HG02623 (cell line): ENCODE measurements at regions not wholly inside any gene's neighbourhood (a gene's known extent, or its start where the extent isn't known, plus 50 kb on each side); places are given as distances from the start of the nearest gene placed in this dataset.
A peak's percentile ranks its signal among the peaks of the same experiment; 100 is the strongest.

ENCODE experiments used
- ATAC-seq: cut with Tn5 transposase; IDR thresholded peaks from one replicate; pipeline ENCODE4 v1.9.1; 2021; ENCODE audit warnings: moderate library complexity; ENCODE audit not compliant: unreplicated experiment

DNA sequence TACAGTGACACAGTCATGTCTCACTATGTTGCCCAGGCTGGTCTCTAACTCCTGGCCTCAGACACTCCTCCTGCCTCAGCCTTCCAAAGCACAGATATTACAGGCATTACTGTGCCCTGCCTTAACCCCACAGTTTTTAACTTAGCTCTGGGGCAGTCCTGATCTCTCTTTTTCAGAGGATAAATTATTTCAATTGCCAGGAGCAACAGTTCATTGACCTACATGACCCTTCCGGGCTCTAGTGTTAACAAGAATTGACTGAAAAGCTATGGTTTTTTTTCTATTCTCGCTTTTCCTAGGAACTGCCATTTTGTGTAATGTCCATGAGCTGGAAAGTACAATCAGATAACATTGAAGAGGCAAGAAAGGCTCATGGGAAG lies 92.8 kb downstream of the HNRNPLL start:
- ATAC-seq = no peak

DNA sequence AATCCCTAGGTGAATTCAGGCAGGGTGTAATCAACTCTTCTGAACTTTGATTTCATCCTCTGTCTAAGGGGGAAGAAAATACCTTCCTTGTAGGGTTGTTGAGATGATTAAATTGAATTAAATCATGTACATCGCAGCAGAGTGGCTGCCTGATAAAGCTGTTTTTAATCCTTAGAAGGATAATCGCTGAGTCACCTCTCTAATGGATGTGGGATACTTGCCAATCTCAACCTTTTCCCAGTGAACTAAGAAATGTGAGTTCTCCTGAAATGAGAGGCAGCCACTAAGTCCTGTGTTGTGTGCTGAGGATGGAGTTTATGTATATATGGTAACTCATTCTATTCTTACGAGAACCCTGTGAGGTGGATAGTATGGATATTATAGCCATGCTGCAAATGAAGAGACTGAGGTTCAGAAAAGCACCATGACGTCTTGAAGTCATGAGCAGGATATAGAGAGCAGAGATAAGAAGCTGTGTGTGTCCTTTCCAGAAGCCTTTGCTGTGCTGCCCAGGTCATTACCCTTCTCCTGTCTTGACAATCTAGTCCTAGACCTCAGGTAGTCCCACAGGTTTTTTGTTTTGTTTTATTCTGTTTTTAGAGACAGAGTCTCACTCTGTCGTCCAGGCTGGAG lies 93.3 kb downstream of the HNRNPLL start:
- ATAC-seq = no peak

DNA sequence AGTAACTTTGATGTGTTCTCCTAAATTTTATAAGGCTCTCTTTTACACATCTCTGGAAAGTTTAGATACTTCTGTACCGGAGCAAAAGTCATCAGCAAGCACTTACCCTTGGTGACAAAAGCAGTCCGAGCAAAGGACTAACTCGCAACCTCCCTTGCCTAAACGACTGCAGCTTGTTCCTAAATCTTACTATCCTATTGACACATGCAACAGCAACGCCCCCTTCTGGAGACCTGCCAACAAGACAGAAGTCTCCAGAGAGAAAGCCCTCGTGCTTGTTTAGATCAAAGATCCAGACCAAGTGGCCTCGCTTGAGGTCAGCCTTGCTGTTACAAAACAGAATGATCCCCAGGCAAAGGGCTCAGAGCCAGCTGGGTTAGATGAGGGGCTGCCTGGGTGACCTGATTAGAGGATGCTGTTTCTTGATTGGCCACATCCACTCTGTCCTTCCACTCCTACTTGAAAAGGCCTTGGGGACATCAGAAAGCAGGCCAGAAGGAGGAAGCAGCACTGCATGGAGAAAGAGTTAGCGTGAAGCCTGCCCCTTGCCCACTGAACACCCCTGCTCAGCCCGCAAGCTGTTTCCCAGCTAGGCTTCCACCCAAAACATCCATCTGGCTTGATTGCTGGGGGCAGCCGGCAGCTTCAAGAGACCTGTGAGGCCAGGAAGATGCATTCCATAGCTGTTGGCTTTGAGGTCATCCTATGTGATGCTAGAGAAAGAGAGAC lies 94.3 kb downstream of the HNRNPLL start:
- no peak for ATAC-seq

DNA sequence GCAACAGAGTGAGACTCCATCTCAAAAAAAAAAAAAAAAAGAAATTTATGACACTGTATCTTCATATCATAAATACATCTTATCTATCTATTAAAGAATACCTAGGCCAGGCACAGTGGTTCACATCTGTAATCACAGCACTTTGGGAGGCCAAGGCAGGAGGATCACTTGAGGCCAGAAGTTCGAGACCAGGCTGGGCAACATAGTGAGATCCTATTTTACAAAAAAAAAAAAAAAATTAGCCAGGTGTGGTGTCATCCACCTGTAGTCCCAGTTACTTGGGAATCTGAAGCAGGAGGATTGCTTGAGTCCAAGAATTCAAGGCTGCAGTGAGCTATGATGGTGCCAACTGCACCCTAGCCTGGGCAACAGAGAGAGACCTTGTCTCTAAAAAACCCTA lies 95.0 kb downstream of the HNRNPLL start:
- no peak for ATAC-seq

DNA sequence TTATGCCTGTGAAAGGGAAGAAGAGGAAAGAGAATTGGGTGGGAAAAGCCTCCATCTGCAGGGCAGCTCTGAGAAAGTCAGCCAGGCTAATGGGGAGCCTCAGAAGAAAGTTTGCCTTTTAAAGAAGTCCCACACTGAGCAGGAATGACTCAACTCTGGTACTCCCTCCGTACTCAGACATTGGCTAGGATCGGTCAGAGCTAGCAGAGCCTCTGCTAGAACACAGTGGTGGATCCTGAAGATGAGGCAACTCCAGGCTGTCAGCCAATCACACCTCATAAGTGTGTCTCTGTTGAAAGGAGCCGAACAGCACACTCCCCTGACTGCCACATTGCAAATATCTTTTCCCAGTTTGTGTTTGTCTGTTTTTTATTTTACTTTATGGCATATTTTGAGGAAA lies 96.9 kb downstream of the HNRNPLL start:
- ATAC-seq = no peak

DNA sequence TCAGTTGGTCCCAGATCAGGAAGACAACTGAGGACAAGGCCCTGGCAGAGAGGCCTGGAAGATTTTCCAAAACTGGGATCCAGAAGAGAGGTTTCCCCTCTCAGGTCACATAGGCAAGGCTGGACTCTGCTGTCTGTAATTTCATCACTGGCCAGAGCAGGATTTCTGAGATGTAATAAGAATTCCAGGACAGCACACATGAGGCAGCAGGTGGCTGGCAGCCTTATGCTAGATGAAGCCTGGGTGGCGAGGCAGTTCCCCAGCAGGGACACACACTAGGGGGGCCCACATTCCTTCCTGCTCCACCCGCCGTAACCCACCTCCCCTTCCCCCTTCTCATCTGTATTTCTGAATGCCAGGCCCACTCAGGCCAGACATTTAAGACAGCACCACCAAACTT lies 98.6 kb downstream of the HNRNPLL start:
- ATAC-seq = no peak

DNA sequence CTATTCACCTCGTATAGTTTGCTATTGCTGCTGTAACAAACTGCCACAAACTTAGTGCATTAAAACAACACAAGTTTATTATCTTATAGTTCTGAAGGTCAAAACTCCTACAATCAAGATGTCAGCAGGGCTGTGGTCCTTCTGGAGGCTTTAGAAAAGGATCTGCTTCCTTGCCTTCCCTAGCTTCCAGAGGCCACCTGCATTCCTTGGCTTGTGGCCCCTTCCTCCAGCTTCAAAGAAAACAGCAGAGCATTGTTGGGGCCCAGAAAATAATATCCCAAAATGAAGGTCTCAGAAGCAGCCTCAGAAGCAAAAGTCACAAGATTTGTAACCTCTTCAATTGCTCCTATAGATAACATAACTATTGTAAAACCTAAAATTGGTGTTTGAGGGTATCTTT lies 100.6 kb downstream of the HNRNPLL start:
- ATAC-seq = no peak

DNA sequence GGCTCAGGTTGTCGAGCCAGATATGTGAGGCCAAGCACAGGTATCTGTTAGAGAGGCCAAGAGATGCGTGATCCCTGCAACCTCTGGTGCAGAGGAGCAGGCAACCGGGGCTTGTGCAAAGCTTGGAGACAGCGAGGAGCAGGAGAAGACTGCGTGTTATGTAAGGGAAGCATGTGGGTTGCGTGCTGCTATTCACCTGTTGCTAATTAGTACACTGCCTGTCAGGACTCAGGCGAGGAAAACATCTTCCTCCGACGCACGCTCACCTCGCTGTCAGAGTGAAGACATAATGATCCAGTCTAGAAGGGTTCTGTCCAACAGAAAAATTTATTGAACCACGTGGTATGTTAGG lies 102.5 kb downstream of the HNRNPLL start:
- ATAC-seq = no peak

DNA sequence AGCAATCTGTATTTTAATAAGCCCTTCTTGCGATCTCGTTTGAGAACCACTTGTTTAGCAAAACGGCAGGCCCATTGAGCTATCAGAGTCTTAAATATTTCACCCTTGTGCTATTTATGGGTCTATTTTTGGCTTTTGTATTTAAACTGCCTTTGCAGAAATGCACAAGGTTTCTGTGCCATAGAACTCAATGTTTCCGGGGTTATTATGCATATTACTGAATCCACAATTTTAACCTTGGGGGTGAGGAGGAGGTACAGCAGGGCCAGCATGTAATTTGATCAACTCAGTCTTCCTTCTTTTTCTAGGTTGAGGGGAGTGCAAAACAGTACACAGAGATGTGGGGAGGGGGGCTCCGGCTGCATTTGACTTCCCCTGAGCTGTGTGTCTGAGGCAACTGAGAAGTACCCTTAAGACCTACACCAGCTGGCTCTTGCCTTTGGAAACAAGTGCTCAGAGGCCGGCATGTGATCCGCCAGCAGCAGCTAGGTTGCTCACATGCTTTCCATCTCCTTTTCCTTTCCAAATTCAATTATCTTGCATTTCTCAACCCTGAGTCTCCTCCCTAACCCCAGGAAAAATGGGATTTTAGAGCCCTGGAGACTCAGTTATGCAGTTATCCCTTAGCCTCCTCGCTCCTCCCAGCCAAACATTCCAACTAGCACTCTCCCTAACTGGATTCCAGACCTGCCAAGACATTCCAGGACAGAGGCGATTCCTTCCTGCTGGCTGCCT lies 103.0 kb downstream of the HNRNPLL start:
- ATAC-seq = no peak

DNA sequence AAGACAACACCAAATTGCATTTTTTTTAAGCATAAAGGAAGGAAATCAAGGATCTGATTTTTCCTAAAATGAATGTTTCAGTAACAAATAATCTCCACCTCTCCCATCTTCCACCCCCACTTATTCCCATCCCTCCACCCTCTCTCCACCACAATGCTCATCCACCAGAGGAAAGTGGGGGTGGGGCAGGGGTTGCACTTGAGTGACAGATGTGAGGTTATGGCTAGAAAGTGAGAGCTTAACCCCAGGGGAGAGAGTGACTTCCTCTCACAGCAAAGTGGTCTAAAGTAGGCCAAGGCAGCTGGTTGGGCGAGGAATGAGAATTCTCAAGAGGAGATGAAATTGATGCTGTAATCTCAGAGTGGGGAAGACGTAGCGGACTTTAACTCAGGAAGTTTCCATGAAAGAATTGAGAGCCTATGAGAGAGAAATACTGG lies 104.7 kb downstream of the HNRNPLL start:
- no peak for ATAC-seq

DNA sequence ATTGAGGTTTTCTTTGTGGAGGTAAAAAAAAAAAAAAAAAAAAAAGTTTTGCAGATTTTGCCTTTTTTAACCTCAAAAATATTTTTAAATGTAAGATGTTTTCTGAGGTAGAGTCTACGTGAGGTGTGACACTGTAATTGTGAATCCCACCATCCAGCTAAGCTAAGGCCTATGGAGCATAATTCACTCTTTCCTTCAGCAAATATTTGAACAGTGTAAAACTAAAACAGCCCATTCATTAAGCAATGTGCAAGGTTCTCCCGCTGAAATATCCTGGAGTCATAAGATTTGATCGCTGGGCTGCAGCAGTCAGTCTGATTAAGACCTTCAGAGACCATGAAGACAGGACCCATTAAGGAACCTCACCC lies 105.1 kb downstream of the HNRNPLL start:
- no peak for ATAC-seq

DNA sequence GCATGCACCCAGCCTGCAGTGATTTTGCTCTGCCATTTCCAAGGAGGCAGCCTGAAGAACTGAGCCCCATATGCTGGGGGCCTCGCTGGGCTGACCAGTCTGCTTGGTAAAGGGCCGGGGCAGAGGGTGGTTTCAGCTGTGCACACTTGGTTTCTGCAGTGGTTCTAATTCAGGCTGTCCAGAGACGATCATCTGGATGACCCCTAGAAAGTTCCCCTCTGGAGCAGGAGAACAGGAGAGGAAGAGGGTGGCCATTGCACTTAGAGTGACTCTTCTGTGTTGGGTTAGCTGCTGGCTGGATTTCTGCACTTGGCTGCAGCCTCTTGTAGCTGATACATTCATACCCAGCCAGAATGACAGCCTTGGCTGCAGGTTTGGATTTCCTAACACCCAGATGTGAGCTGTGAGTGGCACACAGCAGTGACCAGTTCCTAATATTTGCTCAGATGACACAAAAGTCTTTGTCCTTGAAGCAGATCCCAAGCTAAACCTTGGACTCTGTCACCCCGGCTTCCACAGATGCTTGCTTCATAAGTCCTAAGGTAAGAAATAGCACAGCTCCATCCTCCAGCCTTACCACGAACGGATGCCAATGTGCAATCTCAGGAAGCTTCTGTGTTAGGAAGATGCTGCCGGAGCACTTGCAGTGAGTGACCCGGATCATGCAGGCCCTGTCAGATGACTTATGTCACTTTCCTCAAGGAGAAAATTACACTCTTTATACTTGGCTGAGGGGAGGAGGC lies 105.6 kb downstream of the HNRNPLL start:
- ATAC-seq = no peak

DNA sequence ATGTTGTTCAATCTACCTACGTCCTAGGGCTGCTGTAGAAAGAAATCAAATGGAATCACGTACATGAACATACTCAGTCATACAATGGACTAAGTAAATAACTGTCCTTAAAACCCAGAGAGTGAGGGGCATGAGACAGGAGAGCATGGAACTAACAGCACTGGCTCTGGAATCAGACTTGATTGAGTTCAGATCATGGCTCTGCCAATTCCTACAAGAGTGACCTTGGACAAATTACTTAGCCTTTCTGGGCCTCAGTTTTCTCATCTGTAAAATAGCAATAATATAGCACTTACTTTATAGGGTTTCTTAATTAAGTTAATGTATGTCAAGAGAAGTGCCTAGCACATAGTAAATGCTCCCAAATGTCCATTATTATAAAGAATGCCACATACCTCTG lies 106.8 kb downstream of the HNRNPLL start:
- no peak for ATAC-seq

DNA sequence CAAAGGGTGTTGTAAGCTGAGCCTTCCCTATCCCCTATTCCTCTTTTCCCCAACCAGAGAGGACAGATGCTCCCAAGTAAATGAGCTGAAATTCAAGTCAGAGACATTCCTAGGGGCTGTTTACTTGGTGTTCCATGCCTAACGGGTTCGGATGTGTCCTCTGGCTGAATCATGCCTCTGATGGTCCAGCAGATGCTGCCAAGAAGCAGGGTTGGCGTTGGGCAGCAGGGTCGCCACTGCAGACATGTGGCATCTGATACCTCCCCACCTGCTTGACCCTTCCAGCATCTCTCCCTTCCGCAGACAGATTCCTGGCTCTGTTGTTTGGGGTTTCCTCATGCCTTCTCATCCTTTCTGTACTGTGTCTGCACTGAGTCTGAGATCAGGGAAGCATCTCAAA lies 108.3 kb downstream of the HNRNPLL start:
- ATAC-seq = no peak

DNA sequence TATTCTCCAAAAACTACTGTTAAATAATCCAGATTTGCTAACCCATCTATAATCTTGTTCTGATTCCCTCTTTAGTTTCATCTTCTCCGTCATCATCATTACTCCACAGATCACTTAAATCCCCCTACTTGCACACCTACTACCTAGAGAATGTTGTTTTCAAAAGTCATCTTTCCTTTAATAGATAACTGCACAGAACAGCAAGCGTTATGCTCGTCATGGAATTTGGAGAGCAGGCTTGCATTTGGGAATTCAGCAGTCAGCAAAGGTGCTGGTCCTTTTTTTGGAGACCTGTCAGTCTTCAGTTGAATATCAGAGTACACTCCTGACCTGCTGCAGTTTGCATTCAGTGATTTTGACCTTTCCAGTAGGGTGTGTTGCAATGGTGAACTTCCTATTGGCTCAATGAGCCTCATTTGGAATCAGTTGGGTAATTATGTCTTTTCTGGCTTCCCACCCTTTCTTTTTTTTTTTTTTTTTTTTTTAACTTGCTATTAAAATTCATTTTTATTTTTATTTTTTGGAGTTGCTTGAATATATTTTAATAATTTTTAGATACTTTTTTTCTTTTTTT lies 110.6 kb downstream of the HNRNPLL start:
- no peak for ATAC-seq

DNA sequence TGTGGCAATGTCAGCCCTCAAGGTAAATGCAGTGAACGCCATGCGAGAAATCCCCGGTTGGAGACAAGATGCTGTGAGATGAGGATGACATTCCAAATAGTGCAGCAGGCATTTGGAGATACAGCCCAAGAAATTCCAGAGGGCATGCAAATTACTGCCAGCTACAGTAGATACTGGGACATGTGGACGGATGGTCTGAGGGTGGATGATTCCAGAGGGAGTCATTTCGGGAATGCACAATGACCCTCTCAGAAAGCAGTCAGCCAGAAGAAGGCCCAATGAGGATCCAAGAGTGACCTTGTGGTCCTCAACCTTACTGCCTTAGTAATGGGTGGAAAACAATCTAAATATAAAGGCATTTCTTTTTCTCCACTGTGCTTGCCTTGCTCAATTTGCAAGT lies 111.3 kb downstream of the HNRNPLL start:
- no peak for ATAC-seq

DNA sequence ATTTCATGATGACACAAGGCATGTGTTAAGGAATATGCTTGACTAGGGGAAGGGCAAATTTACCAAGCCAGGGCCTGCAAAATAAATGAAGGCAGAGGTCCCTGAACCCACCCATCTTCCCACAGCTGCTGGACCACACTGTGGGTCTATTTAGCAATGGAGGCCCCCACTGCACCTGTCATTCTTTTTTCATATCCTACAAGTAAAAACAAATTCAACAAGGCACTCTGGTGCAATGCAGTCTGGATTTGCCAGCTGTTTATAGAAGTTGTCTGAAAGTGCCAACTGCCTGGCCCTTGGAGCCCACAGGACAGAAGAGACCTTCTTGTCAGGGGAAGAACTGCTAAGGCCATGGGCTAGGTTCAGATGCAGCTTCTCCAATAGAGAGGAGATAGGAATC lies 112.8 kb upstream of the ATL2 start:
- ATAC-seq = no peak

DNA sequence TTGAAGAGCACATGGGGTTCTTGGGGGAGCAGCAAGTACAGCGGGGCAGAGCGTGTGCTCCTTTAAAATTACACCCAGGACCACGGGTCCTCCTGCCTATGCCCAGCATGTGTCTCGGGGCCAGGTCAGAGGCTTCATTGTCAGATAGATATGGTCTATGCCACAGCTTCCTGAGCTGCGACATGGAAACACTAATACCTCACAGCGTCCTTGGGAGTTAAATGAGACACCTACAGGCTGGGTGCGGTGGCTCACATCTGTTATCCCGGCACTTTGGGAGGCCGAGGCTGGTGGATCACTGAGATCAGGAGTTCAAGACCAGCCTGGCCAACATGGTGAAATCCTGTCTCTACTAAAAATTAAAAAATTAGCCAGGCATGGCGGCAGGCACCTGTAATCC lies 110.8 kb upstream of the ATL2 start:
- no peak for ATAC-seq

DNA sequence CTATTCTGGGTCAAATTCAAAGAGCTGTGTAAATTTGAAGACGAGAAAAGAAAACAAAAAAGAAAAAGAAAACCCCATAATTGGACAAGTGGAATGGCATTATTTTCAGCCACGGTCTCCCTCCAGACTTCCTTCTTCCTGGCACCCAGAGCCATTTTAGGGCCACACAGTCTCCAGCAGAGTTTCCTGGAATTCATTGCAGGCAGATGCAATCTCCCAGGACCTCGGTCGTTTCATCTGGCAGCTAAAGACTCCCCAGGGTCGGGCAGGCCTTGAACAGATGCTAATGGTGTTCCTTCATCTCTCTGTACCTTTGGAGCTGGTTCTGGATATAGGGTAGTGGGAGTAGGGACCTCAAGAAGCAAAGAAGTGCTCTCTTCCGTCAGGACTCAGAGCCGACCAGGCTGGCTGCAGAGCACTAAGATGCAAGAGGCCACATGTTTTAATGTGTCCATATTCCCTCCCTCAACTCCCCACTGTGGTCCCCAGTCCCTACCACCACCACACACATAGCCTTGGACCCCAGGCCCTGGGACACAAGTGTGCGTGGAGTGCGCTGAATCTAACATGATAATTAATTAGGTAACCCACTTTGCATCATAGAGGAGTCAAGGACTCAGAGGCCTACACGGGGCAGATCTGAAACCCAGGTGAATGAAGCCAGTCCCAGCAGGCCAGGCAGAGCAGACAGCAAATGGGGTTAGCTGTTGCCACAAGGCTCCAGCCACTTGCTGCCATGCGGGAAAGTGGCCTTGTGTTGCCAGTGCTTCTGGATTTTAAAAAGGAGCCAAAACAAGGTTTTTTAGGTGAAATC lies 109.3 kb upstream of the ATL2 start:
- ATAC-seq = no peak

DNA sequence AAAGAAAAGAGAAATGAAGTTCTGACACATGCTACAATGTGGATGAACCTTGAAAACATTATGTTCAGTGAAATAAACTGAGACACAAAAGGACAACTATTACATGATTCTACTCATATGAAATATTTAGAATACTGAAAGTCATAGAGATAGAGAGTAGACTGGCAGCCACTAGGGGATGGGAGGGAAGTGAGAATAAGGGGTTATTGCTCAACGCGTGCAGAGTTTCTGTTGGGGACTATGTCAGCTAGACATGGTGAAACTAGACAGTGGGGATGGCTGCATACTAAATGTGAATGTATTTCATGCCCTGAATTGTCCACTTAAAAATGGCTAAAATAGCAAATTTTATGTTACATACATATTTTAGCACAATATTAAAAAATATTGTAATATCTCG lies 108.7 kb upstream of the ATL2 start:
- peak; percentile 71 for ATAC-seq

DNA sequence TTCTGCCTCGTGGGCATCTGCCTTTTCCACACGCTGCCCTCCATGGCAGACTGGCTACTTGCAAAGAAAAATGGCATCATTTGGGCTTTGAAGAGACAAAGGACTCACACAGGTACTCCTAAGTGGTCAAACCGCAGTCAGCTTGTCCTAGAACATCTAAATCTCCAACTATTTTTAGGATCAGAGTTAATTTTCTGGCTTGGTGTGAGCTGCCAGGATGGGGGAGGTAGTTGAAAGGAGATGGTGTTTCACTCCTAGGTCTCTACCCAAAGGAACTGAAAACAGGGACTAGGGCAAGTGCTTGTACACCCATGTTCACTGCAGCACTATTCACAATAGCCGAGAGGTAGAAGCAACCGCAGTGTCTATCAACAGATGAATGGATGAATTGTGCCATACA lies 107.9 kb upstream of the ATL2 start:
- no peak for ATAC-seq
